H9 (cell line): ENCODE measurements at regions not wholly inside any gene's neighbourhood (a gene's known extent, or its start where the extent isn't known, plus 50 kb on each side); places are given as distances from the start of the nearest gene placed in this dataset.

Experiments
- DNase-seq: peaks from one replicate; pipeline ENCODE4 v3.0.0-alpha.2; 2017
- H2AFZ ChIP-seq: one replicate; pipeline ENCODE4 v1.6.1; 2013; ENCODE audit warnings: mild to moderate bottlenecking, low read length, control low read depth, moderate library complexity
- H2AK5ac ChIP-seq: 2 replicates; pipeline ENCODE4 v1.6.1; 2013; ENCODE audit warnings: low read length, control low read depth, mixed read lengths; ENCODE audit not compliant: insufficient read length
- H2BK120ac ChIP-seq: one replicate; pipeline ENCODE4 v1.6.1; 2013; ENCODE audit warnings: low read depth, mild to moderate bottlenecking, low read length, control low read depth, inconsistent platforms; ENCODE audit not compliant: poor library complexity, severe bottlenecking
- H2BK12ac ChIP-seq: 2 replicates; pipeline ENCODE4 v1.6.1; 2013; ENCODE audit warnings: low read length, control low read depth, mixed read lengths, low read depth; ENCODE audit not compliant: insufficient read length
- H2BK15ac ChIP-seq: 2 replicates; pipeline ENCODE4 v1.6.1; 2013; ENCODE audit warnings: low read depth, low read length, control low read depth
- H2BK20ac ChIP-seq: one replicate; pipeline ENCODE4 v1.6.1; 2013; ENCODE audit warnings: low read depth, mild to moderate bottlenecking, low read length, control low read depth, inconsistent platforms; ENCODE audit not compliant: poor library complexity, severe bottlenecking
- H2BK5ac ChIP-seq: 2 replicates; pipeline ENCODE4 v1.6.1; 2013; ENCODE audit warnings: low read length, control low read depth, mixed read lengths; ENCODE audit not compliant: insufficient read length
- H3K14ac ChIP-seq: 2 replicates; pipeline ENCODE4 v1.6.1; 2013; ENCODE audit warnings: low read length, control low read depth; ENCODE audit not compliant: insufficient read depth
- H3K18ac ChIP-seq: 2 replicates; pipeline ENCODE4 v1.6.1; 2013; ENCODE audit warnings: low read depth, mild to moderate bottlenecking, mixed read lengths, low read length, control low read depth; ENCODE audit not compliant: insufficient read length
- H3K23ac ChIP-seq: 2 replicates; pipeline ENCODE4 v1.6.1; 2013; ENCODE audit warnings: low read length, control low read depth, mixed read lengths, low read depth; ENCODE audit not compliant: insufficient read length
- H3K23me2 ChIP-seq: 2 replicates; pipeline ENCODE4 v1.6.1; 2013; ENCODE audit warnings: low read depth, mild to moderate bottlenecking, mixed read lengths, low read length, control low read depth; ENCODE audit not compliant: insufficient read length, poor library complexity, severe bottlenecking
- H3K27ac ChIP-seq: 2 replicates; pipeline ENCODE4 v1.5.1; 2013; ENCODE audit warnings: low read length, control low read depth, mixed read lengths, low read depth; ENCODE audit not compliant: insufficient read length
- H3K27me3 ChIP-seq: 2 replicates; pipeline ENCODE4 v1.6.1; 2013; ENCODE audit warnings: low read length, control low read depth, inconsistent platforms; ENCODE audit not compliant: insufficient read depth
- H3K4ac ChIP-seq: 2 replicates; pipeline ENCODE4 v1.6.1; 2013; ENCODE audit warnings: low read depth, mild to moderate bottlenecking, control low read depth, inconsistent platforms, low read length, moderate library complexity
- H3K4me1 ChIP-seq: 2 replicates; pipeline ENCODE4 v1.6.1; 2013; ENCODE audit warnings: low read length, control low read depth, inconsistent platforms; ENCODE audit not compliant: insufficient read depth
- H3K4me2 ChIP-seq: 2 replicates; pipeline ENCODE4 v1.6.1; 2013; ENCODE audit warnings: low read length, control low read depth, mixed read lengths; ENCODE audit not compliant: insufficient read length, insufficient read depth
- H3K56ac ChIP-seq: 2 replicates; pipeline ENCODE4 v1.6.1; 2013; ENCODE audit warnings: low read depth, mild to moderate bottlenecking, mixed read lengths, low read length, control low read depth; ENCODE audit not compliant: insufficient read length
- H3K79me1 ChIP-seq: 2 replicates; pipeline ENCODE4 v1.6.1; 2013; ENCODE audit warnings: low read depth, mild to moderate bottlenecking, moderate library complexity, low read length, control low read depth, inconsistent platforms; ENCODE audit not compliant: insufficient read depth, poor library complexity, severe bottlenecking
- H3K79me2 ChIP-seq: 2 replicates; pipeline ENCODE4 v1.6.1; 2013; ENCODE audit warnings: low read length, control low read depth, inconsistent platforms; ENCODE audit not compliant: insufficient read depth
- H3K9ac ChIP-seq: 2 replicates; pipeline ENCODE4 v1.6.1; 2013; ENCODE audit warnings: low read length, control low read depth, mixed read lengths; ENCODE audit not compliant: insufficient read length; ENCODE audit errors: extremely low read depth
- H3K9me3 ChIP-seq: one replicate; pipeline ENCODE4 v1.6.1; 2013; ENCODE audit warnings: low read depth, low read length, inconsistent platforms; ENCODE audit not compliant: control insufficient read depth
- H3T11ph ChIP-seq: one replicate; pipeline ENCODE4 v1.6.1; 2013; ENCODE audit warnings: mild to moderate bottlenecking, low read length, control low read depth, inconsistent platforms
- H4K20me1 ChIP-seq: one replicate; pipeline ENCODE4 v1.6.1; 2013; ENCODE audit not compliant: control insufficient read depth, insufficient read length, insufficient read depth
- H4K5ac ChIP-seq: 2 replicates; pipeline ENCODE4 v1.6.1; 2013; ENCODE audit warnings: low read depth, mild to moderate bottlenecking, mixed read lengths, low read length, control low read depth; ENCODE audit not compliant: insufficient read length
- H4K8ac ChIP-seq: replicated peaks from 2 replicates; pipeline ENCODE4 v1.6.1; 2013; ENCODE audit warnings: low read length, control low read depth, mixed read lengths, low read depth; ENCODE audit not compliant: insufficient read length
- H4K91ac ChIP-seq: 2 replicates; pipeline ENCODE4 v1.6.1; 2013; ENCODE audit warnings: low read depth, mild to moderate bottlenecking, moderate library complexity, mixed read lengths, low read length, control low read depth; ENCODE audit not compliant: insufficient read length
- H3K27ac Mint-ChIP-seq, 3 experiments: 2 replicates in 2 of 3; 3 replicates in 1 of 3; pipeline ENCODE4 v1.8.0; 2020 to 2021; ENCODE audit warnings: mixed read lengths in 3 of 3, mild to moderate bottlenecking in 1 of 3, moderate library complexity in 1 of 3
- H3K27me3 Mint-ChIP-seq: 2 replicates; pipeline ENCODE4 v1.8.0; 2021; ENCODE audit warnings: low read depth, mild to moderate bottlenecking, moderate library complexity, mixed read lengths
- H3K36me3 Mint-ChIP-seq, 3 experiments: 2 replicates in 2 of 3; 3 replicates in 1 of 3; pipeline ENCODE4 v1.8.0; 2020 to 2021; ENCODE audit warnings: low read depth in 3 of 3, mixed read lengths in 3 of 3; ENCODE audit not compliant: insufficient read depth in 1 of 3
- H3K4me1 Mint-ChIP-seq, 2 experiments: 2 replicates each; pipeline ENCODE4 v1.8.0; 2020; ENCODE audit warnings: mixed read lengths in 2 of 2
- H3K4me3 Mint-ChIP-seq, 2 experiments: 2 replicates in 1 of 2; 3 replicates in 1 of 2; pipeline ENCODE4 v1.8.0; 2020 to 2021; ENCODE audit warnings: mild to moderate bottlenecking in 2 of 2, mixed read lengths in 2 of 2, moderate library complexity in 1 of 2
- H3K9me3 Mint-ChIP-seq, 2 experiments: 2 replicates in 1 of 2; 3 replicates in 1 of 2; pipeline ENCODE4 v1.8.0; 2020; ENCODE audit warnings: mild to moderate bottlenecking in 2 of 2, mixed read lengths in 2 of 2, moderate library complexity in 1 of 2
- WGBS: extraction: QIAGEN DNeasy Blood & Tissue Kit; methylation state at CpG from one replicate; pipeline ENCODE4 v1.1.7; 2013; ENCODE audit warnings: missing lambda C conversion rate, low lambda C conversion rate, mixed read lengths; ENCODE audit not compliant: insufficient read length; ENCODE audit errors: extremely low coverage; 5-methylcytosine and 5-hydroxymethylcytosine counted together
- TF ChIP-seq, protein P1 (sequence below): fragments of 200-600 bp; sonication (generic); conservative IDR thresholded peaks from 3 replicates; pipeline ENCODE4 v1.8.0; 2021; ENCODE audit warnings: antibody characterized with exemption, mild to moderate bottlenecking

- H4K5ac ChIP-seq = no peak overlapping the region
- no peak overlapping the region for H4K91ac ChIP-seq
- no peaks in the 10 kb centered on the region for H3K79me1 ChIP-seq
- H3K4ac ChIP-seq = no peak overlapping the region
- no peak overlapping the region for H3K27ac ChIP-seq
- H3K4me1 Mint-ChIP-seq = peaks cover 15 to 19% of the 10 kb centered on the region in 2 experiments
- no peaks in the 10 kb centered on the region for H4K20me1 ChIP-seq
- H2BK120ac ChIP-seq = no peak overlapping the region
- no peak overlapping the region for H3K18ac ChIP-seq
- no peaks in the 10 kb centered on the region for H3K4me1 ChIP-seq
- H3K23me2 ChIP-seq = no peaks in the 10 kb centered on the region
- H2BK12ac ChIP-seq = no peak overlapping the region
- no peak overlapping the region for H3K23ac ChIP-seq
- H4K8ac ChIP-seq = no peak overlapping the region
- H3K9me3 ChIP-seq = no peaks in the 10 kb centered on the region
- TF ChIP-seq, protein P1, sequence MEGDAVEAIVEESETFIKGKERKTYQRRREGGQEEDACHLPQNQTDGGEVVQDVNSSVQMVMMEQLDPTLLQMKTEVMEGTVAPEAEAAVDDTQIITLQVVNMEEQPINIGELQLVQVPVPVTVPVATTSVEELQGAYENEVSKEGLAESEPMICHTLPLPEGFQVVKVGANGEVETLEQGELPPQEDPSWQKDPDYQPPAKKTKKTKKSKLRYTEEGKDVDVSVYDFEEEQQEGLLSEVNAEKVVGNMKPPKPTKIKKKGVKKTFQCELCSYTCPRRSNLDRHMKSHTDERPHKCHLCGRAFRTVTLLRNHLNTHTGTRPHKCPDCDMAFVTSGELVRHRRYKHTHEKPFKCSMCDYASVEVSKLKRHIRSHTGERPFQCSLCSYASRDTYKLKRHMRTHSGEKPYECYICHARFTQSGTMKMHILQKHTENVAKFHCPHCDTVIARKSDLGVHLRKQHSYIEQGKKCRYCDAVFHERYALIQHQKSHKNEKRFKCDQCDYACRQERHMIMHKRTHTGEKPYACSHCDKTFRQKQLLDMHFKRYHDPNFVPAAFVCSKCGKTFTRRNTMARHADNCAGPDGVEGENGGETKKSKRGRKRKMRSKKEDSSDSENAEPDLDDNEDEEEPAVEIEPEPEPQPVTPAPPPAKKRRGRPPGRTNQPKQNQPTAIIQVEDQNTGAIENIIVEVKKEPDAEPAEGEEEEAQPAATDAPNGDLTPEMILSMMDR = no peak
- H3K27me3 Mint-ChIP-seq = no peaks in the 10 kb centered on the region; the same call in 1 of the 2 replicates
- no peak overlapping the region for H3K27ac Mint-ChIP-seq
- WGBS = no CpG with 5 or more reads among the region's 3 CpGs
- no peak overlapping the region for H2BK15ac ChIP-seq
- no peaks in the 10 kb centered on the region for H3K9me3 Mint-ChIP-seq
- no peak for DNase-seq
- no peak overlapping the region for H3K56ac ChIP-seq
- no peak overlapping the region for H3K14ac ChIP-seq
- no peak overlapping the region for H3K4me3 Mint-ChIP-seq
- H3T11ph ChIP-seq = no peak overlapping the region
- H3K79me2 ChIP-seq = no peaks in the 10 kb centered on the region
- H3K36me3 Mint-ChIP-seq = no peaks in the 10 kb centered on the region
- H3K4me2 ChIP-seq = no peak overlapping the region
- H3K27me3 ChIP-seq = no peaks in the 10 kb centered on the region
- no peak overlapping the region for H2AK5ac ChIP-seq
- H3K9ac ChIP-seq = no peak overlapping the region
- no peak overlapping the region for H2BK20ac ChIP-seq
- no peak overlapping the region for H2AFZ ChIP-seq
- no peak overlapping the region for H2BK5ac ChIP-seq
Observed at GRCh38 chr6:156593893-156594292, 183.3 kb upstream of the ARID1B start.
